CD8-positive, alpha-beta memory T cell (primary cell): ENCODE measurements at regions not wholly inside any gene's neighbourhood (a gene's known extent, or its start where the extent isn't known, plus 50 kb on each side); places are given as distances from the start of the nearest gene placed in this dataset.
"Not testable (repeated sequence)": the region's sequence is repeated elsewhere in the genome, so short reads cannot be mapped to it uniquely, and the experiment has no call there.

Experiments
- CTCF ChIA-PET: fragments of 350-600 bp; sonication (Branson Sonifier 250); formaldehyde crosslinking; loops from one replicate; lab custom pipeline; 2021; ENCODE audit warnings: antibody characterized with exemption; lab: Charles Lee
- POLR2A ChIA-PET: fragments of 350-600 bp; sonication (Branson Sonifier 250); formaldehyde crosslinking; loops from one replicate; lab custom pipeline; 2021; ENCODE audit warnings: antibody characterized with exemption; lab: Charles Lee
- DNase-seq, 5 donors: peaks; one replicate each; pipeline versions ENCODE4 v3.0.0 to v3.0.0-alpha.2; 2020 to 2022; ENCODE audit warnings: mixed read lengths in 1 of 5
- H3K27ac ChIP-seq: one replicate; pipeline ENCODE4 v1.7.0; 2013; ENCODE audit warnings: low read depth, mild to moderate bottlenecking, low read length, moderate library complexity
- H3K27me3 ChIP-seq: 2 replicates; pipeline ENCODE4 v1.7.0; 2013; ENCODE audit warnings: low read length, mild to moderate bottlenecking; ENCODE audit not compliant: insufficient read depth, poor library complexity, severe bottlenecking
- H3K36me3 ChIP-seq: 2 replicates; pipeline ENCODE4 v1.7.0; 2013; ENCODE audit warnings: mild to moderate bottlenecking, low read length, moderate library complexity; ENCODE audit not compliant: insufficient read depth
- H3K4me1 ChIP-seq: 2 replicates; pipeline ENCODE4 v1.7.0; 2013; ENCODE audit warnings: mild to moderate bottlenecking, low read length, moderate library complexity; ENCODE audit not compliant: insufficient read depth
- H3K4me3 ChIP-seq: 2 replicates; pipeline ENCODE4 v1.7.0; 2013; ENCODE audit warnings: mild to moderate bottlenecking, low read length
- H3K9me3 ChIP-seq: 2 replicates; pipeline ENCODE4 v1.7.0; 2013; ENCODE audit warnings: mild to moderate bottlenecking, low read length
- H3K27ac Mint-ChIP-seq, 8 donors: one replicate each; pipeline ENCODE4 v1.8.0; 2020 to 2021; ENCODE audit warnings: mixed read lengths in 8 of 8, mild to moderate bottlenecking in 6 of 8, inconsistent platforms in 3 of 8, moderate library complexity in 3 of 8
- H3K27me3 Mint-ChIP-seq, 2 donors: one replicate each; pipeline ENCODE4 v1.8.0; 2020 to 2021; ENCODE audit warnings: mixed read lengths in 2 of 2, mild to moderate bottlenecking in 1 of 2, moderate library complexity in 1 of 2
- H3K36me3 Mint-ChIP-seq, 3 donors: one replicate each; pipeline ENCODE4 v1.8.0; 2020 to 2021; ENCODE audit warnings: mixed read lengths in 3 of 3, inconsistent platforms in 1 of 3, mild to moderate bottlenecking in 1 of 3
- H3K4me1 Mint-ChIP-seq, 3 donors: one replicate each; pipeline ENCODE4 v1.8.0; 2020 to 2021; ENCODE audit warnings: mixed read lengths in 3 of 3, inconsistent platforms in 1 of 3, mild to moderate bottlenecking in 1 of 3
- H3K4me3 Mint-ChIP-seq, 7 donors: one replicate each; pipeline ENCODE4 v1.8.0; 2020 to 2021; ENCODE audit warnings: mixed read lengths in 7 of 7, mild to moderate bottlenecking in 6 of 7, moderate library complexity in 4 of 7, inconsistent platforms in 2 of 7
- H3K9me3 Mint-ChIP-seq, 5 donors: one replicate each; pipeline ENCODE4 v1.8.0; 2020 to 2022; ENCODE audit warnings: mixed read lengths in 5 of 5, mild to moderate bottlenecking in 3 of 5, moderate library complexity in 2 of 5, inconsistent platforms in 1 of 5

- H3K9me3 Mint-ChIP-seq, CTCF ChIA-PET: not testable (repeated sequence)
Observed at GRCh38 chr1:65577982-65578381, 157.5 kb downstream of the LEPR start.

GRCh38 chr1:65581119-65581518 is 160.7 kb downstream of the LEPR start:
- Mint-ChIP-seq H3K27ac (peak overlapping the region in 1 of 8 donors; percentile 41), H3K9me3 (peaks cover 0 to 10% (median 8%) of the 10 kb centered on the region in 5 donors), H3K4me1 (no peaks in the 10 kb centered on the region), H3K4me3 (no peak overlapping the region), H3K36me3 (peaks cover 0 to 10% (median 0%) of the 10 kb centered on the region in 3 donors), H3K27me3 (peaks cover 0 to 5% of the 10 kb centered on the region in 2 donors)
- Histone ChIP-seq H3K4me1 (no peaks in the 10 kb centered on the region), H3K27ac (no peak overlapping the region), H3K9me3 (no peaks in the 10 kb centered on the region), H3K27me3 (no peaks in the 10 kb centered on the region), H3K4me3 (no peak overlapping the region), H3K36me3 (no peaks in the 10 kb centered on the region)
- ChIA-PET CTCF (no interaction called here), POLR2A (no interaction called here)
- DNase-seq: no peak

More at GRCh38 chr1:65577982-65578381, 157.5 kb downstream of the LEPR start:
- H3K4me1 Mint-ChIP-seq, POLR2A ChIA-PET, H3K9me3 ChIP-seq, H3K4me1 ChIP-seq, H3K27ac ChIP-seq, H3K36me3 Mint-ChIP-seq, H3K36me3 ChIP-seq, DNase-seq, H3K27me3 Mint-ChIP-seq, H3K27me3 ChIP-seq, H3K4me3 ChIP-seq, H3K4me3 Mint-ChIP-seq, H3K27ac Mint-ChIP-seq: not testable (repeated sequence)

- Histone ChIP-seq H3K27me3 (no peaks in the 10 kb centered on the region), H3K4me1 (no peaks in the 10 kb centered on the region), H3K9me3 (no peaks in the 10 kb centered on the region), H3K36me3 (no peaks in the 10 kb centered on the region), H3K27ac (no peak overlapping the region), H3K4me3 (no peak overlapping the region)
- ChIA-PET POLR2A (no interaction called here), CTCF (no interaction called here)
- H3K27me3 Mint-ChIP-seq: peaks cover 0 to 5% of the 10 kb centered on the region in 2 donors
- H3K4me1 Mint-ChIP-seq: no peaks in the 10 kb centered on the region
- no peak for DNase-seq
- H3K9me3 Mint-ChIP-seq: peaks cover 3 to 11% (median 8%) of the 10 kb centered on the region in 5 donors
- H3K36me3 Mint-ChIP-seq: peaks cover 0 to 7% (median 0%) of the 10 kb centered on the region in 3 donors
- no peak overlapping the region for H3K4me3 Mint-ChIP-seq
- peak overlapping the region in 1 of 8 donors; percentile 62 for H3K27ac Mint-ChIP-seq
Observed at GRCh38 chr1:65584399-65584798, 163.9 kb downstream of the LEPR start.

GRCh38 chr1:65590279-65590678 is 169.8 kb downstream of the LEPR start:
- ChIA-PET CTCF (no interaction called here), POLR2A (no interaction called here)
- H3K9me3 Mint-ChIP-seq: peaks cover 0 to 11% (median 4%) of the 10 kb centered on the region in 5 donors
- no peak overlapping the region for H3K4me3 ChIP-seq
- no peaks in the 10 kb centered on the region for H3K4me1 Mint-ChIP-seq
- no peaks in the 10 kb centered on the region for H3K27me3 ChIP-seq
- no peaks in the 10 kb centered on the region for H3K4me1 ChIP-seq
- no peaks in the 10 kb centered on the region for H3K27me3 Mint-ChIP-seq
- H3K36me3 ChIP-seq: no peaks in the 10 kb centered on the region
- H3K36me3 Mint-ChIP-seq: peaks cover 0 to 2% (median 0%) of the 10 kb centered on the region in 3 donors
- no peak for DNase-seq
- no peak overlapping the region for H3K27ac ChIP-seq
- H3K9me3 ChIP-seq: no peaks in the 10 kb centered on the region
- no peak overlapping the region for H3K4me3 Mint-ChIP-seq
- no peak overlapping the region for H3K27ac Mint-ChIP-seq

GRCh38 chr1:65593516-65593915 is 173.0 kb downstream of the LEPR start:
- Mint-ChIP-seq H3K9me3 (peaks cover 0 to 11% (median 4%) of the 10 kb centered on the region in 5 donors), H3K4me3 (no peak overlapping the region), H3K4me1 (no peaks in the 10 kb centered on the region), H3K27ac (no peak overlapping the region), H3K36me3 (peaks cover 0 to 3% (median 2%) of the 10 kb centered on the region in 3 donors), H3K27me3 (no peaks in the 10 kb centered on the region)
- CTCF ChIA-PET: no interaction called here
- H3K4me3 ChIP-seq: no peak overlapping the region
- H3K9me3 ChIP-seq: no peaks in the 10 kb centered on the region
- no peaks in the 10 kb centered on the region for H3K4me1 ChIP-seq
- no peaks in the 10 kb centered on the region for H3K27me3 ChIP-seq
- DNase-seq: no peak
- POLR2A ChIA-PET: no interaction called here
- no peak overlapping the region for H3K27ac ChIP-seq
- no peaks in the 10 kb centered on the region for H3K36me3 ChIP-seq

GRCh38 chr1:65595724-65596123 is 175.3 kb downstream of the LEPR start:
- Mint-ChIP-seq H3K36me3 (peaks cover 0 to 3% (median 2%) of the 10 kb centered on the region in 3 donors), H3K4me1 (no peaks in the 10 kb centered on the region), H3K4me3 (no peak overlapping the region), H3K27ac (no peak overlapping the region), H3K27me3 (no peaks in the 10 kb centered on the region), H3K9me3 (peaks cover 0 to 5% (median 1%) of the 10 kb centered on the region in 5 donors)
- ChIA-PET POLR2A (no interaction called here), CTCF (no interaction called here)
- DNase-seq: no peak
- no peaks in the 10 kb centered on the region for H3K9me3 ChIP-seq
- H3K4me3 ChIP-seq: no peak overlapping the region
- H3K27ac ChIP-seq: no peak overlapping the region
- no peaks in the 10 kb centered on the region for H3K4me1 ChIP-seq
- H3K27me3 ChIP-seq: no peaks in the 10 kb centered on the region
- no peaks in the 10 kb centered on the region for H3K36me3 ChIP-seq

GRCh38 chr1:65596768-65597167 is 176.3 kb downstream of the LEPR start:
- ChIA-PET CTCF (no interaction called here), POLR2A (no interaction called here)
- no peak overlapping the region for H3K4me3 Mint-ChIP-seq
- H3K27me3 ChIP-seq: no peaks in the 10 kb centered on the region
- no peak overlapping the region for H3K4me3 ChIP-seq
- DNase-seq: no peak
- H3K4me1 Mint-ChIP-seq: no peaks in the 10 kb centered on the region
- no peaks in the 10 kb centered on the region for H3K9me3 ChIP-seq
- peaks cover 0 to 2% (median 0%) of the 10 kb centered on the region in 5 donors for H3K9me3 Mint-ChIP-seq
- no peak overlapping the region for H3K27ac ChIP-seq
- H3K27ac Mint-ChIP-seq: no peak overlapping the region
- no peaks in the 10 kb centered on the region for H3K27me3 Mint-ChIP-seq
- H3K36me3 Mint-ChIP-seq: peaks cover 0 to 3% (median 2%) of the 10 kb centered on the region in 3 donors
- H3K4me1 ChIP-seq: no peaks in the 10 kb centered on the region
- no peaks in the 10 kb centered on the region for H3K36me3 ChIP-seq

GRCh38 chr1:65605621-65606020 is 185.2 kb downstream of the LEPR start:
- H3K27me3 ChIP-seq: no peaks in the 10 kb centered on the region
- no peaks in the 10 kb centered on the region for H3K4me1 ChIP-seq
- Mint-ChIP-seq H3K27me3 (peaks cover 0 to 2% of the 10 kb centered on the region in 2 donors), H3K9me3 (no peaks in the 10 kb centered on the region), H3K4me1 (no peaks in the 10 kb centered on the region), H3K4me3 (no peak overlapping the region), H3K36me3 (no peaks in the 10 kb centered on the region), H3K27ac (no peak overlapping the region)
- no peak overlapping the region for H3K4me3 ChIP-seq
- ChIA-PET POLR2A (no interaction called here), CTCF (no interaction called here)
- no peaks in the 10 kb centered on the region for H3K9me3 ChIP-seq
- H3K27ac ChIP-seq: no peak overlapping the region
- no peak for DNase-seq
- no peaks in the 10 kb centered on the region for H3K36me3 ChIP-seq

- peaks cover 0 to 2% of the 10 kb centered on the region in 2 donors for H3K27me3 Mint-ChIP-seq
- POLR2A ChIA-PET: no interaction called here
Observed at GRCh38 chr1:65606426-65606825, 186.0 kb downstream of the LEPR start.

More at GRCh38 chr1:65606426-65606825, 186.0 kb downstream of the LEPR start:
- Histone ChIP-seq H3K4me1 (no peaks in the 10 kb centered on the region), H3K9me3 (no peaks in the 10 kb centered on the region), H3K27ac (no peak overlapping the region), H3K27me3 (no peaks in the 10 kb centered on the region), H3K4me3 (no peak overlapping the region), H3K36me3 (no peaks in the 10 kb centered on the region)
- Mint-ChIP-seq H3K4me1 (no peaks in the 10 kb centered on the region), H3K9me3 (no peaks in the 10 kb centered on the region), H3K36me3 (no peaks in the 10 kb centered on the region), H3K4me3 (no peak overlapping the region), H3K27ac (no peak overlapping the region)
- no peak for DNase-seq
- CTCF ChIA-PET: no interaction called here
